Breast epithelium (tissue), 4 donors: ENCODE measurements at regions not wholly inside any gene's neighbourhood (a gene's known extent, or its start where the extent isn't known, plus 50 kb on each side); places are given as distances from the start of the nearest gene placed in this dataset.

Experiments
- DNase-seq, 2 donors: peaks; one replicate each; pipeline ENCODE4 v3.0.0-alpha.2; 2019; ENCODE audit warnings: low spot score in 2 of 2
- H3K27ac ChIP-seq, 2 donors: fragments of 200-600 bp; sonication (generic) in 1 of 2; one replicate each; pipeline ENCODE4 v1.5.1; 2016 to 2019; ENCODE audit warnings: mild to moderate bottlenecking in 1 of 2
- H3K27me3 ChIP-seq, 2 donors: fragments of 200-600 bp; sonication (generic) in 1 of 2; one replicate each; pipeline versions ENCODE4 v1.5.1 to v1.6.0; 2017 to 2019; ENCODE audit warnings: control low read depth in 1 of 2, mild to moderate bottlenecking in 1 of 2
- H3K36me3 ChIP-seq: fragments of 200-600 bp; one replicate; pipeline ENCODE4 v1.5.1; 2019
- H3K4me1 ChIP-seq, 2 donors: fragments of 200-600 bp; sonication (generic); one replicate each; pipeline ENCODE4 v1.5.1; 2016 to 2019; ENCODE audit warnings: control low read depth in 1 of 2
- H3K4me3 ChIP-seq, 3 donors: fragments of 200-600 bp; sonication (generic); 1 replicate in 2 of 3; 2 replicates in 1 of 3; pipeline ENCODE4 v1.5.1; 2016 to 2019; ENCODE audit warnings: mild to moderate bottlenecking in 3 of 3, moderate library complexity in 2 of 3
- H3K9me3 ChIP-seq, 2 donors: fragments of 200-600 bp; sonication (generic) in 1 of 2; one replicate each; pipeline ENCODE4 v1.5.1; 2016 to 2019; ENCODE audit warnings: control low read depth in 1 of 2
- POLR2A ChIP-seq: fragments of 450-650 bp; IDR thresholded peaks from one replicate; pipeline ENCODE4 v1.6.1; 2016; ENCODE audit warnings: antibody characterized with exemption, mild to moderate bottlenecking, moderate library complexity
- POLR2AphosphoS5 ChIP-seq, 3 donors: sonication (generic); formaldehyde crosslinking; IDR thresholded peaks; one replicate each; pipeline ENCODE4 v1.6.1; 2017; ENCODE audit warnings: antibody characterized with exemption in 3 of 3
- intact Hi-C: fragments of 100-400 bp; cut with DNase I; formaldehyde crosslinking; loops from one replicate; pipeline ENCODE4 v1.15.1; 2023; ENCODE audit warnings: low total_unique reads
- TF ChIP-seq, protein P1 (sequence below), 3 donors: fragments of 450-650 bp; IDR thresholded peaks; one replicate each; pipeline ENCODE4 v1.5.1; 2016 to 2017; ENCODE audit warnings: antibody characterized with exemption in 3 of 3, mild to moderate bottlenecking in 3 of 3, moderate library complexity in 3 of 3

DNA sequence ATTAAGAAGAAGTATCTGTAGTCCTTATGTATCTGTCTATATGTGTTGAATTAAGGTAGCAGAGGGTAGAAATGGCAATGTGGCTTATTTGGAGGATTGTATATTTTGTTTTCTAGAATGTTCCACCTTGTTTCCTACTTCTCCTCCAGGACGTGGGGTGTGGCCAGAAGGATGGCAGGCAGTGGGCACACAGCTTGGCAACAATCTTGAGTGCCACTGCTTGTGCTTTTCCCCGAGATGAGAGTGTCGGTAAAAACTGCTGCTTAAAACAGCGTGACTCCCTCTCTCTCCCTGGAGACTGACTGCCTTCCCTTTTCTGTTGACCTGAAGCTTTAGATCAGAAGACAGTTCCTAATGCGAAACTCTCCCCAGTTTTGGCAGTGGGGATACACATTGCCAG is 61.2 kb downstream of the FAT3 start:
- Histone ChIP-seq H3K27ac (no peak overlapping the region), H3K4me1 (no peaks in the 10 kb centered on the region), H3K36me3 (no peaks in the 10 kb centered on the region), H3K4me3 (no peak overlapping the region), H3K9me3 (no peaks in the 10 kb centered on the region), H3K27me3 (peaks cover 0 to 6% of the 10 kb centered on the region in 2 donors)
- no peak for DNase-seq
- TF ChIP-seq, protein P1, sequence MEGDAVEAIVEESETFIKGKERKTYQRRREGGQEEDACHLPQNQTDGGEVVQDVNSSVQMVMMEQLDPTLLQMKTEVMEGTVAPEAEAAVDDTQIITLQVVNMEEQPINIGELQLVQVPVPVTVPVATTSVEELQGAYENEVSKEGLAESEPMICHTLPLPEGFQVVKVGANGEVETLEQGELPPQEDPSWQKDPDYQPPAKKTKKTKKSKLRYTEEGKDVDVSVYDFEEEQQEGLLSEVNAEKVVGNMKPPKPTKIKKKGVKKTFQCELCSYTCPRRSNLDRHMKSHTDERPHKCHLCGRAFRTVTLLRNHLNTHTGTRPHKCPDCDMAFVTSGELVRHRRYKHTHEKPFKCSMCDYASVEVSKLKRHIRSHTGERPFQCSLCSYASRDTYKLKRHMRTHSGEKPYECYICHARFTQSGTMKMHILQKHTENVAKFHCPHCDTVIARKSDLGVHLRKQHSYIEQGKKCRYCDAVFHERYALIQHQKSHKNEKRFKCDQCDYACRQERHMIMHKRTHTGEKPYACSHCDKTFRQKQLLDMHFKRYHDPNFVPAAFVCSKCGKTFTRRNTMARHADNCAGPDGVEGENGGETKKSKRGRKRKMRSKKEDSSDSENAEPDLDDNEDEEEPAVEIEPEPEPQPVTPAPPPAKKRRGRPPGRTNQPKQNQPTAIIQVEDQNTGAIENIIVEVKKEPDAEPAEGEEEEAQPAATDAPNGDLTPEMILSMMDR (IDR thresholded peaks at IDR 0.05), result no peak
- no peak for TF ChIP-seq POLR2AphosphoS5 (IDR thresholded peaks at IDR 0.05)
- no peak for TF ChIP-seq POLR2A
- intact Hi-C loops, result no loop called here

DNA sequence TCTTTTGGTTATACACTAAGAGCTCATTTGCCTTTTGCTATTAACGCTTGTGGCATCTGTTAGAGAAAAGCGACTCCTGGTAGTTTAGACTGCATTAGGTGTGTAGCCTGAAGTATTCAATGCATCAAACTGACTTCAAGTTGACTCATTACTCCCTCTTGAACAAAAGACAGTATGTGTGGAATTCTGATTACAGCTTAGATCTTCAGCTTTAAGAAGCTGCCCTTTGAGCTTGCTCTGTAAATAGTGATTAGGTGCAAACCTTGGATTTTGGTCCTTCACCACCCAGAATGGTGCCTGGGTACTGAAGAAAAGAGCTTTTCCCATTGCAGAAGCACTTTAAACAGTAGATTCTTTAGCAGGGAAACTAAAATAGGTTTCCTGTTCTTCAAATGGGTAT is 62.1 kb downstream of the FAT3 start:
- H3K27ac ChIP-seq, result no peak overlapping the region
- no peak for DNase-seq
- H3K27me3 ChIP-seq, result peaks cover 0 to 6% of the 10 kb centered on the region in 2 donors
- TF ChIP-seq, protein P1 (IDR thresholded peaks at IDR 0.05), result no peak
- TF ChIP-seq POLR2A (no peak), POLR2AphosphoS5 (IDR thresholded peaks at IDR 0.05) (no peak)
- H3K4me1 ChIP-seq, result no peaks in the 10 kb centered on the region
- intact Hi-C loops, result no loop called here
- H3K9me3 ChIP-seq, result no peaks in the 10 kb centered on the region
- no peaks in the 10 kb centered on the region for H3K36me3 ChIP-seq
- H3K4me3 ChIP-seq, result no peak overlapping the region

DNA sequence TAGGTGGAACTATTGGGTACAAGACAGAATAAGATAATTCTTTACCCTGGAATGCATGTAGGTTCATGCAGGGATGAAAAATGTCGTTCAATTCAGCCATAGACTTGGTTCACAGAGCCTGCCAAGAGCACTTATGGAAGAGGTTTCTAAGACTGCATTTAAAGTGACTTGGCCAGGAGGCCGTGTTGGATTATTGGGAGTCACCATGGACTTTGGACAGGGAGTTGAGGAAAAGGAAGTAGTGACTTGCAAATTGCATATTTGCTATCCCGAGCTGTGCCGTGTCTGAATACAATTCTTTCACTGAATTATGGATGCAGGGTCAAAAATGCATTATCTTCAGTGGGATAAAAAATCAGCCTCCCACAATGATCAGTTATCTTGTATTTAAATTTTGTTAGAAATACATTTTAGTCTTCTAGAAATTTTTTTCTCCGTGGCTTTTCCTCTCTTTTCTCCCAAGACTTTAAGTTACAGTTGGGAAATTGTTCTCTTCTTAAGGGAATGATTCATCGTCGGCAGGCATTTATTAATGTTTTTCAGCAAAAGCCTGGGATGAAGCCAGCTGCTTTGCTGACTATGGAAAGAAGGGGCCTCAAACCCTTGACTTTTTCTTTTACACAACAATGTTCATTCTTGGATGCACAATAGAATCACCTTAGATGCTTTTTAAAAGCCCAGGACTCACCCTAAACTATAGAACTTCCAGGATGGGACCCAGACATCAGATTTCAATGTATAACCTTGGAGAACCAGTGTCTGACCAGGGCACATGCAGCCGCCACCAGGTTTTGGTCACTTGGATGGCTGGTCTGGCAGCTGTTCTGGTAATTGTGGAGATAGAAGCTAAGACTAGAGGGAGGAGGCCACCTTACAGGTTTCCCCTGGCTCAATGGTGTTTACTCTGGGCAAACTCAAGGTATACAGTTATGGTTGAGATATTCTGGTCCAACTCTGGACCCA is 70.8 kb downstream of the FAT3 start:
- no peak overlapping the region for H3K4me3 ChIP-seq
- H3K27ac ChIP-seq, result no peak overlapping the region
- no peak for TF ChIP-seq POLR2A
- TF ChIP-seq, protein P1 (IDR thresholded peaks at IDR 0.05), result no peak
- no peak for TF ChIP-seq POLR2AphosphoS5 (IDR thresholded peaks at IDR 0.05)
- H3K4me1 ChIP-seq, result no peaks in the 10 kb centered on the region
- H3K27me3 ChIP-seq, result no peaks in the 10 kb centered on the region
- DNase-seq, result no peak
- intact Hi-C loops, result no loop called here
- no peaks in the 10 kb centered on the region for H3K9me3 ChIP-seq
- H3K36me3 ChIP-seq, result no peaks in the 10 kb centered on the region

DNA sequence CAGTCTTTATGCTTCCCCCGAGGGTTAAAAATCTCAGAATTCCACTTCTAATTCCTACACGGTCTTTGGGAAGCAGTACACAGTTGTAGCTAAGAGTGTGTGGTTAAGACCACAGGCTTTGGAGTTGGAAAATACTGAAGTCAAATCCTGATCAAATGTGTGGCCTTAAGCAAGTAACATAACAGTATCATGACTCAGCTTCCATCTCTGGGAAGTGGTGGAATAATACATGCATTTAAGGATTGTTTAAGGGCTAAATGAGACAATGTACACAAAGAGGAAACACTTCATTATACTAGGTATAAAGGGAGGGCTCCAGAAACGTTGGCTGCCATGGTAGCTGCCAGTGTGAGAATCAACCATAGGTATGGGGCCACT is 71.5 kb downstream of the FAT3 start:
- H3K27me3 ChIP-seq, result no peaks in the 10 kb centered on the region
- intact Hi-C loops, result no loop called here
- no peak for TF ChIP-seq POLR2A
- no peak for TF ChIP-seq POLR2AphosphoS5 (IDR thresholded peaks at IDR 0.05)
- TF ChIP-seq, protein P1 (IDR thresholded peaks at IDR 0.05), result no peak
- H3K4me3 ChIP-seq, result no peak overlapping the region
- H3K36me3 ChIP-seq, result no peaks in the 10 kb centered on the region
- no peaks in the 10 kb centered on the region for H3K9me3 ChIP-seq
- no peaks in the 10 kb centered on the region for H3K4me1 ChIP-seq
- no peak for DNase-seq
- no peak overlapping the region for H3K27ac ChIP-seq
